K562 (cell line): ENCODE measurements at regions not wholly inside any gene's neighbourhood (a gene's known extent, or its start where the extent isn't known, plus 50 kb on each side); places are given as distances from the start of the nearest gene placed in this dataset.

Source experiments
- ATAC-seq: fragments of 200-7000 bp; cut with Tn5 transposase; 3 replicates; pipeline ENCODE4 v1.9.1; 2020; ENCODE audit warnings: moderate library complexity
- BruUV-seq: library from RNA; stranded (reverse); fragments of 400-500 nt; replicated peaks from 2 replicates; lab custom pipeline; 2021; lab: Mats Ljungman, UMichigan
- CTCF ChIA-PET: fragments of 300-600 bp; formaldehyde crosslinking; extraction: SDS; loops from one replicate; lab custom pipeline; 2021; ENCODE audit warnings: low intra/inter-chr PET ratio; lab: Yijun Ruan, JAX
- POLR2A ChIA-PET: fragments of 300-600, 350-650 bp; sonication (Branson Sonifier 250); formaldehyde crosslinking; extraction: SDS; loops from one replicate; lab custom pipeline; 2021; ENCODE audit warnings: antibody characterized with exemption, inconsistent platforms; lab: Yijun Ruan, JAX
- DNase-seq, 4 experiments: peaks; one replicate each; pipeline versions ENCODE4 v3.0.0 to v3.0.0-alpha.2; 2011 to 2018; ENCODE audit warnings: low spot score in 3 of 4, mixed read lengths in 3 of 4; ENCODE audit errors: extremely low read depth in 1 of 4
- FAIRE-seq: peaks from 2 replicates; lab custom pipeline; 2011; peaks lifted over from hg19 to GRCh38; lab: Jason Lieb, UNC
- H2AFZ ChIP-seq: 2 replicates; pipeline ENCODE4 v1.6.0; 2011; ENCODE audit warnings: low read depth, low read length, control low read depth, inconsistent platforms
- H3K27ac ChIP-seq: fragments of 200-600 bp; 3 replicates; pipeline ENCODE4 v1.8.0; 2011; ENCODE audit warnings: low read depth, mild to moderate bottlenecking, control low read depth, inconsistent platforms, low read length, moderate library complexity, mixed read lengths; ENCODE audit errors: extremely low read depth
- H3K27me3 ChIP-seq, 2 experiments: fragments of 300-600 bp in 1 of 2; 2 replicates in 1 of 2; 3 replicates in 1 of 2; pipeline versions ENCODE4 v1.6.0 to v1.8.0; 2011; ENCODE audit warnings: inconsistent platforms in 2 of 2, low read length in 2 of 2, mild to moderate bottlenecking in 1 of 2, mixed read lengths in 1 of 2, moderate library complexity in 1 of 2; ENCODE audit not compliant: control insufficient read depth in 2 of 2, insufficient read depth in 2 of 2
- H3K36me3 ChIP-seq: fragments of 300-600 bp; 3 replicates; pipeline ENCODE4 v1.8.0; 2011; ENCODE audit warnings: mild to moderate bottlenecking, low read length, inconsistent platforms; ENCODE audit not compliant: control insufficient read depth, insufficient read depth
- H3K4me1 ChIP-seq, 2 experiments: fragments of 200-600 bp in 1 of 2; replicated peaks in 1 of 2; 2 replicates in 1 of 2; 3 replicates in 1 of 2; pipeline versions ENCODE4 v1.5.1 to v1.8.0; 2011; ENCODE audit warnings: inconsistent platforms in 2 of 2, low read length in 2 of 2, mild to moderate bottlenecking in 1 of 2, mixed read lengths in 1 of 2, moderate library complexity in 1 of 2; ENCODE audit not compliant: control insufficient read depth in 2 of 2, insufficient read depth in 2 of 2
- H3K4me2 ChIP-seq: 2 replicates; pipeline ENCODE4 v1.6.1; 2011; ENCODE audit warnings: low read length, control low read depth, inconsistent platforms, mixed read lengths; ENCODE audit not compliant: insufficient read depth
- H3K4me3 ChIP-seq: fragments of 200-600 bp; sonication (generic), shearing (Covaris generic); 2 replicates; pipeline ENCODE4 v1.5.1; 2016; ENCODE audit warnings: control low read depth, inconsistent platforms
- H3K79me2 ChIP-seq: fragments of 200-600 bp; 3 replicates; pipeline ENCODE4 v1.8.0; 2011; ENCODE audit warnings: low read length, inconsistent platforms; ENCODE audit not compliant: control insufficient read depth, insufficient read depth
- H3K9ac ChIP-seq, 2 experiments: 2 replicates each; pipeline versions ENCODE4 v1.6.0 to v1.6.1; 2011; ENCODE audit warnings: low read depth in 2 of 2, low read length in 2 of 2, control low read depth in 1 of 2, inconsistent platforms in 1 of 2, mild to moderate bottlenecking in 1 of 2, mixed read lengths in 1 of 2; ENCODE audit not compliant: insufficient read depth in 1 of 2
- H3K9me1 ChIP-seq: one replicate; pipeline ENCODE4 v1.6.0; 2011; ENCODE audit warnings: inconsistent platforms, mild to moderate bottlenecking, low read length, moderate library complexity; ENCODE audit not compliant: control insufficient read depth, insufficient read depth
- H3K9me3 ChIP-seq: replicated peaks from 2 replicates; pipeline ENCODE4 v1.5.1; 2011; ENCODE audit warnings: low read depth, low read length, inconsistent platforms; ENCODE audit not compliant: control insufficient read depth, insufficient read depth
- H4K20me1 ChIP-seq: replicated peaks from 2 replicates; pipeline ENCODE4 v1.6.1; 2011; ENCODE audit warnings: low read length, inconsistent platforms, mixed read lengths; ENCODE audit not compliant: control insufficient read depth, insufficient read depth
- HCFC1 ChIP-seq: IDR thresholded peaks from 2 replicates; pipeline ENCODE4 v1.6.1; 2012; ENCODE audit warnings: low read depth, low read length, improper control_type of control experiment
- HMG20A ChIP-seq: fragments of 450-650 bp; formaldehyde crosslinking; conservative IDR thresholded peaks from 2 replicates; pipeline ENCODE4 v1.4.0; 2020; ENCODE audit warnings: mild to moderate bottlenecking, mixed read lengths
- HOXB6 ChIP-seq: fragments of 250-450 bp; sonication (Bioruptor Pico); IDR thresholded peaks from 2 replicates; pipeline ENCODE4 v1.5.1; 2022; ENCODE audit warnings: mild to moderate bottlenecking, borderline replicate concordance
- KLF6 ChIP-seq: fragments of 250-450 bp; sonication (Bioruptor Pico); IDR thresholded peaks from 2 replicates; pipeline ENCODE4 v1.4.0; 2020; ENCODE audit warnings: mild to moderate bottlenecking, moderate library complexity, borderline replicate concordance
- L3MBTL2 ChIP-seq: fragments of 450-650 bp; IDR thresholded peaks from 2 replicates; pipeline ENCODE4 v1.6.1; 2016; ENCODE audit warnings: mild to moderate bottlenecking, moderate library complexity
- MYNN ChIP-seq, 2 experiments: sonication (generic); formaldehyde crosslinking in 1 of 2; IDR thresholded peaks; 2 replicates each; pipeline versions ENCODE4 v1.5.0 to v1.6.1; 2016 to 2020; ENCODE audit warnings: antibody characterized with exemption in 1 of 2, missing genetic modification reagents in 1 of 2
- OTX1 ChIP-seq: fragments of 450-650 bp; formaldehyde crosslinking; IDR thresholded peaks from 2 replicates; pipeline ENCODE4 v1.4.0; 2022; ENCODE audit warnings: mild to moderate bottlenecking
- SMAD1 ChIP-seq: fragments of 150-350 bp; IDR thresholded peaks from 2 replicates; pipeline ENCODE4 v1.6.1; 2014; ENCODE audit warnings: low read length, low read depth; ENCODE audit not compliant: partially characterized antibody
- SP1 ChIP-seq: sonication (generic); formaldehyde crosslinking; IDR thresholded peaks from 2 replicates; pipeline ENCODE4 v1.8.1; 2022; ENCODE audit warnings: mild to moderate bottlenecking, missing genetic modification reagents
- ZEB2 ChIP-seq: fragments of 450-650 bp; IDR thresholded peaks from 2 replicates; pipeline ENCODE4 v1.6.1; 2016
- ZNF184 ChIP-seq: sonication (generic); formaldehyde crosslinking; IDR thresholded peaks from 2 replicates; pipeline ENCODE4 v1.5.0; 2020; ENCODE audit warnings: missing genetic modification reagents
- ZNF76 ChIP-seq: fragments of 250-450 bp; sonication (Bioruptor Pico); IDR thresholded peaks from 2 replicates; pipeline ENCODE4 v1.4.0; 2020; ENCODE audit warnings: mild to moderate bottlenecking, moderate library complexity, borderline replicate concordance
- WGBS: fragments of 100-300 bp; shearing (Covaris generic); methylation state at CpG from one replicate; pipeline ENCODE4 v1.1.6; 2016; ENCODE audit warnings: low coverage, mixed read lengths; ENCODE audit not compliant: insufficient coverage; ENCODE audit errors: missing lambda C conversion rate; 5-methylcytosine and 5-hydroxymethylcytosine counted together
- in situ Hi-C: fragments of 300-500 bp; cut with MboI; formaldehyde crosslinking; loops from 4 replicates; pipeline ENCODE4 v1.15.0; 2018; ENCODE audit warnings: inconsistent platforms, mixed read lengths
- intact Hi-C: fragments of 100-400 bp; cut with micrococcal nuclease; formaldehyde crosslinking; loops from 2 replicates; pipeline ENCODE4 v1.14.2; 2022
- TF ChIP-seq, protein P1 (sequence below): sonication (generic); formaldehyde crosslinking; IDR thresholded peaks from 2 replicates; pipeline ENCODE4 v1.8.0; 2022; ENCODE audit warnings: missing genetic modification reagents, mild to moderate bottlenecking, borderline replicate concordance
- TF ChIP-seq, protein P2 (sequence below): sonication (generic); formaldehyde crosslinking; IDR thresholded peaks from 2 replicates; pipeline ENCODE4 v1.8.0; 2022; ENCODE audit warnings: mild to moderate bottlenecking, missing genetic modification reagents

DNA sequence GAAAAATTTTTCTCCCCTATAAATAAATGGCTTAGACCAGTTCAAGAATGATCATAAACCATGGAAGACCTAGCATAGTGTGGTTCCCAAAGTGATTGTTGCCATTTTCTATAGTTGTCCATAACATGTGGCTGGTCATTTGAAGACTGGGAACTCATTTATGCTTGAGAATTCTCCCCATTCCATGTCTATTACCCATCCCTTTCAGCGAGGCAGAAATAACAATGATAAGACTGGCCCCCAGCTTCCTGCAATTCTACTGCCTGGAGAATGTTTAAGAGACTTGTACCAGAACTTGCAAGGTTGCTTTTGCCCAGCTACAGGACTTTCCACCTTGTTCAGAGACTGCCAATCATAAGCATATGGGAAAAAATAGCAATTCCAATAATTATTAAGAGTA is 146.5 kb upstream of the CDH11 start:
- ChIA-PET POLR2A (no interaction called here), CTCF (no interaction called here)
- BruUV-seq = no TSS peak
- Histone ChIP-seq H3K27me3 (no peaks in the 10 kb centered on the region), H3K4me1 (no peaks in the 10 kb centered on the region), H3K27ac (no peak overlapping the region), H3K79me2 (no peaks in the 10 kb centered on the region), H2AFZ (no peak overlapping the region), H4K20me1 (no peaks in the 10 kb centered on the region), H3K36me3 (no peaks in the 10 kb centered on the region), H3K4me2 (no peak overlapping the region), H3K9me1 (no peaks in the 10 kb centered on the region), H3K4me3 (no peak overlapping the region), H3K9ac (no peak overlapping the region), H3K9me3 (no peaks in the 10 kb centered on the region; the same call in 1 of the 2 replicates)
- ATAC-seq (no peak), DNase-seq (no peak), FAIRE-seq (no peak)
- TF ChIP-seq OTX1 (no peak), HCFC1 (no peak), SP1 (no peak), ZNF184 (no peak)
- TF ChIP-seq, protein P1, sequence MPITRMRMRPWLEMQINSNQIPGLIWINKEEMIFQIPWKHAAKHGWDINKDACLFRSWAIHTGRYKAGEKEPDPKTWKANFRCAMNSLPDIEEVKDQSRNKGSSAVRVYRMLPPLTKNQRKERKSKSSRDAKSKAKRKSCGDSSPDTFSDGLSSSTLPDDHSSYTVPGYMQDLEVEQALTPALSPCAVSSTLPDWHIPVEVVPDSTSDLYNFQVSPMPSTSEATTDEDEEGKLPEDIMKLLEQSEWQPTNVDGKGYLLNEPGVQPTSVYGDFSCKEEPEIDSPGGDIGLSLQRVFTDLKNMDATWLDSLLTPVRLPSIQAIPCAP (CRISPR knock-in tag) = no peak
- intact Hi-C loops = no loop called here
- 0% methylated on average over 1 of the region's 1 CpG for WGBS
- in situ Hi-C loops = no loop called here

- H3K79me2 ChIP-seq = no peaks in the 10 kb centered on the region
- H3K36me3 ChIP-seq = no peaks in the 10 kb centered on the region
- intact Hi-C loops = no loop called here
- no peaks in the 10 kb centered on the region for H4K20me1 ChIP-seq
- BruUV-seq = no TSS peak
- H3K4me3 ChIP-seq = no peak overlapping the region
- CTCF ChIA-PET = no interaction called here
- no peak overlapping the region for H3K9ac ChIP-seq
- no peaks in the 10 kb centered on the region for H3K9me1 ChIP-seq
- 0% methylated on average over 1 of the region's 1 CpG for WGBS
- H3K4me2 ChIP-seq = no peak overlapping the region
- H3K9me3 ChIP-seq = no peaks in the 10 kb centered on the region; the same call in 1 of the 2 replicates
- FAIRE-seq (no peak), ATAC-seq (no peak), DNase-seq (no peak)
- H3K27ac ChIP-seq = no peak overlapping the region
- POLR2A ChIA-PET = no interaction called here
- H3K4me1 ChIP-seq = no peaks in the 10 kb centered on the region
- no peaks in the 10 kb centered on the region for H3K27me3 ChIP-seq
- in situ Hi-C loops = no loop called here
- H2AFZ ChIP-seq = no peak overlapping the region
- TF ChIP-seq KLF6 (CRISPR knock-in tag) (no peak), ZEB2 (no peak), HOXB6 (CRISPR knock-in tag) (no peak), HMG20A (CRISPR knock-in tag) (no peak), MYNN (IDR thresholded peaks at IDR 0.05) (no peak), MYNN (CRISPR knock-in tag; IDR thresholded peaks at IDR 0.05) (no peak), L3MBTL2 (no peak), ZNF76 (CRISPR knock-in tag) (no peak), SMAD1 (no peak)
- TF ChIP-seq, protein P2, sequence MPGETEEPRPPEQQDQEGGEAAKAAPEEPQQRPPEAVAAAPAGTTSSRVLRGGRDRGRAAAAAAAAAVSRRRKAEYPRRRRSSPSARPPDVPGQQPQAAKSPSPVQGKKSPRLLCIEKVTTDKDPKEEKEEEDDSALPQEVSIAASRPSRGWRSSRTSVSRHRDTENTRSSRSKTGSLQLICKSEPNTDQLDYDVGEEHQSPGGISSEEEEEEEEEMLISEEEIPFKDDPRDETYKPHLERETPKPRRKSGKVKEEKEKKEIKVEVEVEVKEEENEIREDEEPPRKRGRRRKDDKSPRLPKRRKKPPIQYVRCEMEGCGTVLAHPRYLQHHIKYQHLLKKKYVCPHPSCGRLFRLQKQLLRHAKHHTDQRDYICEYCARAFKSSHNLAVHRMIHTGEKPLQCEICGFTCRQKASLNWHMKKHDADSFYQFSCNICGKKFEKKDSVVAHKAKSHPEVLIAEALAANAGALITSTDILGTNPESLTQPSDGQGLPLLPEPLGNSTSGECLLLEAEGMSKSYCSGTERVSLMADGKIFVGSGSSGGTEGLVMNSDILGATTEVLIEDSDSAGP (CRISPR knock-in tag) = no peak
These were observed 142.0 kb upstream of the CDH11 start for GRCh38 chr16:65263896-65264295.
